SK-N-SH (cell line): ENCODE measurements at regions not wholly inside any gene's neighbourhood (a gene's known extent, or its start where the extent isn't known, plus 50 kb on each side); places are given as distances from the start of the nearest gene placed in this dataset.

ENCODE experiments used
- CTCF ChIA-PET: fragments of 300-600, 350-600 bp; formaldehyde crosslinking; extraction: SDS; loops from one replicate; lab custom pipeline; 2021; lab: Yijun Ruan, JAX
- POLR2A ChIA-PET: fragments of 350-600 bp; sonication (Branson Sonifier 250); formaldehyde crosslinking; extraction: SDS; loops from one replicate; lab custom pipeline; 2020; ENCODE audit warnings: antibody characterized with exemption, inconsistent platforms; lab: Yijun Ruan, JAX
- DNase-seq: peaks from one replicate; pipeline ENCODE4 v3.0.0; 2012
- H2AFZ ChIP-seq: fragments of 200-600 bp; sonication (generic); 2 replicates; pipeline ENCODE4 v1.8.1; 2016; ENCODE audit warnings: antibody characterized with exemption, mild to moderate bottlenecking, low read depth
- H3F3A ChIP-seq: fragments of 200-600 bp; sonication (generic); replicated peaks from 2 replicates; pipeline ENCODE3; 2016; ENCODE audit warnings: antibody characterized with exemption, mild to moderate bottlenecking; ENCODE audit not compliant: insufficient read depth
- H3K27ac ChIP-seq, 2 experiments: fragments of 200-500 bp in 1 of 2; fragments of 200-600 bp in 1 of 2; sonication (Bioruptor generic) in 1 of 2; sonication (generic), shearing (Covaris generic) in 1 of 2; 2 replicates each; pipeline versions ENCODE4 v1.5.1 to v1.6.1; 2014 to 2016; ENCODE audit warnings: low read depth in 2 of 2, inconsistent platforms in 1 of 2, low read length in 1 of 2, mild to moderate bottlenecking in 1 of 2, mixed read lengths in 1 of 2
- H3K27me3 ChIP-seq: fragments of 200-600 bp; sonication (generic), shearing (Covaris generic); 2 replicates; pipeline ENCODE4 v1.6.1; 2016; ENCODE audit warnings: mixed run types; ENCODE audit not compliant: insufficient read depth
- H3K36me3 ChIP-seq, 2 experiments: fragments of 200-500 bp in 1 of 2; fragments of 200-600 bp in 1 of 2; sonication (Bioruptor generic) in 1 of 2; sonication (generic) in 1 of 2; replicated peaks in 1 of 2; 2 replicates each; pipeline versions ENCODE3 to v1.5.1; 2014 to 2016; ENCODE audit warnings: low read length in 1 of 2, mild to moderate bottlenecking in 1 of 2; ENCODE audit not compliant: insufficient read depth in 2 of 2, control insufficient read depth in 1 of 2
- H3K4me1 ChIP-seq, 2 experiments: fragments of 200-500 bp in 1 of 2; fragments of 200-600 bp in 1 of 2; sonication (Bioruptor generic) in 1 of 2; sonication (generic), shearing (Covaris generic) in 1 of 2; 2 replicates each; pipeline versions ENCODE4 v1.5.1 to v1.6.1; 2014 to 2016; ENCODE audit warnings: low read depth in 1 of 2, low read length in 1 of 2, mixed run types in 1 of 2; ENCODE audit not compliant: insufficient read depth in 2 of 2, control insufficient read depth in 1 of 2
- H3K4me2 ChIP-seq: fragments of 200-600 bp; sonication (generic), shearing (Covaris generic); 2 replicates; pipeline ENCODE4 v1.6.1; 2017; ENCODE audit warnings: mixed run types
- H3K4me3 ChIP-seq, 2 experiments: fragments of 200-500 bp in 1 of 2; fragments of 200-600 bp in 1 of 2; sonication (Bioruptor generic) in 1 of 2; sonication (generic), shearing (Covaris generic) in 1 of 2; 2 replicates each; pipeline versions ENCODE4 v1.5.1 to v1.8.1; 2014 to 2016; ENCODE audit warnings: low read depth in 2 of 2, inconsistent platforms in 1 of 2, low read length in 1 of 2, mild to moderate bottlenecking in 1 of 2, mixed read lengths in 1 of 2, moderate library complexity in 1 of 2
- H3K79me2 ChIP-seq: fragments of 200-600 bp; sonication (generic); 2 replicates; pipeline ENCODE4 v1.8.1; 2017; ENCODE audit warnings: mild to moderate bottlenecking; ENCODE audit not compliant: insufficient read depth
- H3K9ac ChIP-seq: fragments of 200-600 bp; sonication (generic); 2 replicates; pipeline ENCODE4 v1.6.1; 2017; ENCODE audit warnings: mixed run types
- H3K9me2 ChIP-seq: fragments of 200-600 bp; sonication (generic); 2 replicates; pipeline ENCODE4 v1.6.1; 2017; ENCODE audit warnings: mixed run types
- H3K9me3 ChIP-seq: fragments of 200-600 bp; sonication (generic); 2 replicates; pipeline ENCODE4 v1.6.1; 2017; ENCODE audit warnings: mixed run types, mild to moderate bottlenecking, moderate library complexity
- H4K20me1 ChIP-seq: fragments of 200-600 bp; sonication (generic); 2 replicates; pipeline ENCODE4 v1.6.1; 2017; ENCODE audit warnings: mild to moderate bottlenecking, mixed run types; ENCODE audit not compliant: insufficient read depth
- ELF1 ChIP-seq: IDR thresholded peaks from 2 replicates; pipeline ENCODE4 v1.4.0; 2012
- EZH2phosphoT487 ChIP-seq: fragments of 200-600 bp; sonication (generic); IDR thresholded peaks from 2 replicates; pipeline ENCODE4 v1.6.1; 2017; ENCODE audit warnings: low read depth, mixed run types, mild to moderate bottlenecking, antibody characterized with exemption, moderate library complexity, borderline replicate concordance
- FOXM1 ChIP-seq: IDR thresholded peaks from 2 replicates; pipeline ENCODE4 v1.4.0; 2012; ENCODE audit warnings: low read depth, mild to moderate bottlenecking
- MAX ChIP-seq: IDR thresholded peaks from 2 replicates; pipeline ENCODE4 v1.4.0; 2012; ENCODE audit warnings: low read depth
- RAD21 ChIP-seq: IDR thresholded peaks from 2 replicates; pipeline ENCODE4 v1.6.1; 2012; ENCODE audit warnings: mild to moderate bottlenecking, low read length
- RCOR1 ChIP-seq: fragments of 150-350 bp; IDR thresholded peaks from 2 replicates; pipeline ENCODE4 v1.6.1; 2017; ENCODE audit warnings: antibody characterized with exemption, low read length
- REST ChIP-seq: IDR thresholded peaks from 2 replicates; pipeline ENCODE4 v1.6.1; 2012; ENCODE audit warnings: mild to moderate bottlenecking, low read depth, low read length, moderate library complexity
- SMC3 ChIP-seq: IDR thresholded peaks from 2 replicates; pipeline ENCODE4 v1.6.1; 2012; ENCODE audit warnings: low read depth, low read length, improper control_type of control experiment
- TAF1 ChIP-seq: IDR thresholded peaks from 2 replicates; pipeline ENCODE4 v1.6.1; 2012; ENCODE audit warnings: low read depth, mild to moderate bottlenecking, low read length, moderate library complexity, borderline replicate concordance
- TEAD4 ChIP-seq: IDR thresholded peaks from 2 replicates; pipeline ENCODE4 v1.4.0; 2012; ENCODE audit warnings: mild to moderate bottlenecking, borderline replicate concordance; ENCODE audit not compliant: insufficient read depth
- USF2 ChIP-seq: fragments of 150-350 bp; IDR thresholded peaks from 2 replicates; pipeline ENCODE4 v1.6.1; 2017; ENCODE audit warnings: antibody characterized with exemption, low read length, low read depth, borderline replicate concordance
- ZBTB33 ChIP-seq: IDR thresholded peaks from 2 replicates; pipeline ENCODE4 v1.4.0; 2012; ENCODE audit warnings: low read depth, borderline replicate concordance
- WGBS: methylation state at CpG from one replicate; pipeline ENCODE4 v1.1.6; 2017; ENCODE audit warnings: low lambda C conversion rate; 5-methylcytosine and 5-hydroxymethylcytosine counted together
- TF ChIP-seq, protein P1 (sequence below): fragments of 200-600 bp; sonication (generic); IDR thresholded peaks from 2 replicates; pipeline ENCODE4 v1.6.1; 2017; ENCODE audit warnings: antibody characterized with exemption, mild to moderate bottlenecking, moderate library complexity
- TF ChIP-seq, protein P2 (sequence below): IDR thresholded peaks from 2 replicates; pipeline ENCODE4 v1.4.0; 2012; ENCODE audit warnings: low read depth, borderline replicate concordance

DNA sequence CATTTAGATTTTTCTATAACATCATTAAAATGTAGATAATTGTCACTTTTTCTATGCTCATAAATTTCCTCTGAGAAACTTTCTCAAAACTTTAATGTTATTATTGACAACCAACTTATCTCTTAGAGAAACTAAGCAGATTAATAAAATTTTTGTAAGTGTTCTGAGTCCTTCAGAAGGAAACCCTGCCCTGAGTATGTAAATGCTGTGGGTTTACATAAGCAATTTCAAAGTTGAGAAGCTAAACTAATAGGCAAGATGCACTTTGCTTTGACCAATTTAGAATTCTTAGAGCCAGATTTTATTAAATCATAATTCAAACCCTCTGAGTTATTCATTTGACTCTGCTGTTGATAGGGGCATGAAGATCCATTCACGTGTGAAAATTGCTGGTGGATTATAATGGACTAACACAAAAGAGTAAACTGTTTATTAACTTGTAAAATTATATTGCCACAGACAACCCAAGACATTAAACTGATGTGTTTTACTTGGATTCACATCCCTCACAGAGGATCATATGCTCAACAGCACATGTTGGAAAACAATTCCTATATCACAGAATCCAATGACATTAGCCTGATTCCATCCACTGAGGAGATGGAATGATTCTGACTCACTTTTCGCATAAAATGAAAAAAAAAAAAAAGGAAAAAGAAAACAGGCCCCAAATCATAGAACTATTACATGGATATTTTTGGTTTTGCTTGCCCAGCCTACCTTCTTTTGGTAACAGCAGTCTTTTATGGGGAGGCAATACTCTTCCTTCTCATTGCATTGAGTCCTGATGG lies 453.7 kb upstream of the HTR2A start:
- Histone ChIP-seq H3F3A (no peaks in the 10 kb centered on the region), H3K4me1 (no peaks in the 10 kb centered on the region), H3K9me2 (no peaks in the 10 kb centered on the region), H3K4me3 (no peak overlapping the region), H3K36me3 (no peaks in the 10 kb centered on the region), H3K79me2 (no peaks in the 10 kb centered on the region), H3K27ac (no peak overlapping the region), H3K9ac (no peak overlapping the region), H3K27me3 (no peaks in the 10 kb centered on the region), H3K4me2 (no peak overlapping the region), H2AFZ (no peak overlapping the region), H3K9me3 (no peaks in the 10 kb centered on the region), H4K20me1 (no peaks in the 10 kb centered on the region)
- 57% methylated on average over 2 of the region's 2 CpGs for WGBS
- no peak for DNase-seq
- ChIA-PET CTCF (no interaction called here), POLR2A (interaction anchor here (0.6 kb wide), 1 partner anchor 56 kb away, joined by 3 read pairs; no protein-coding TSS in a partner anchor)
- TF ChIP-seq TAF1 (no peak), REST (no peak), USF2 (no peak), ELF1 (no peak), FOXM1 (no peak), RCOR1 (no peak), SMC3 (no peak), TEAD4 (no peak), MAX (no peak), RAD21 (no peak), EZH2phosphoT487 (no peak), ZBTB33 (no peak)
- TF ChIP-seq, protein P1, sequence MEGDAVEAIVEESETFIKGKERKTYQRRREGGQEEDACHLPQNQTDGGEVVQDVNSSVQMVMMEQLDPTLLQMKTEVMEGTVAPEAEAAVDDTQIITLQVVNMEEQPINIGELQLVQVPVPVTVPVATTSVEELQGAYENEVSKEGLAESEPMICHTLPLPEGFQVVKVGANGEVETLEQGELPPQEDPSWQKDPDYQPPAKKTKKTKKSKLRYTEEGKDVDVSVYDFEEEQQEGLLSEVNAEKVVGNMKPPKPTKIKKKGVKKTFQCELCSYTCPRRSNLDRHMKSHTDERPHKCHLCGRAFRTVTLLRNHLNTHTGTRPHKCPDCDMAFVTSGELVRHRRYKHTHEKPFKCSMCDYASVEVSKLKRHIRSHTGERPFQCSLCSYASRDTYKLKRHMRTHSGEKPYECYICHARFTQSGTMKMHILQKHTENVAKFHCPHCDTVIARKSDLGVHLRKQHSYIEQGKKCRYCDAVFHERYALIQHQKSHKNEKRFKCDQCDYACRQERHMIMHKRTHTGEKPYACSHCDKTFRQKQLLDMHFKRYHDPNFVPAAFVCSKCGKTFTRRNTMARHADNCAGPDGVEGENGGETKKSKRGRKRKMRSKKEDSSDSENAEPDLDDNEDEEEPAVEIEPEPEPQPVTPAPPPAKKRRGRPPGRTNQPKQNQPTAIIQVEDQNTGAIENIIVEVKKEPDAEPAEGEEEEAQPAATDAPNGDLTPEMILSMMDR = no peak
- TF ChIP-seq, protein P2, sequence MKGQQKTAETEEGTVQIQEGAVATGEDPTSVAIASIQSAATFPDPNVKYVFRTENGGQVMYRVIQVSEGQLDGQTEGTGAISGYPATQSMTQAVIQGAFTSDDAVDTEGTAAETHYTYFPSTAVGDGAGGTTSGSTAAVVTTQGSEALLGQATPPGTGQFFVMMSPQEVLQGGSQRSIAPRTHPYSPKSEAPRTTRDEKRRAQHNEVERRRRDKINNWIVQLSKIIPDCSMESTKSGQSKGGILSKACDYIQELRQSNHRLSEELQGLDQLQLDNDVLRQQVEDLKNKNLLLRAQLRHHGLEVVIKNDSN = no peak
